ENCODE measurements at regions not wholly inside any gene's neighbourhood (a gene's known extent, or its start where the extent isn't known, plus 50 kb on each side); places are given as distances from the start of the nearest gene placed in this dataset.

DNA sequence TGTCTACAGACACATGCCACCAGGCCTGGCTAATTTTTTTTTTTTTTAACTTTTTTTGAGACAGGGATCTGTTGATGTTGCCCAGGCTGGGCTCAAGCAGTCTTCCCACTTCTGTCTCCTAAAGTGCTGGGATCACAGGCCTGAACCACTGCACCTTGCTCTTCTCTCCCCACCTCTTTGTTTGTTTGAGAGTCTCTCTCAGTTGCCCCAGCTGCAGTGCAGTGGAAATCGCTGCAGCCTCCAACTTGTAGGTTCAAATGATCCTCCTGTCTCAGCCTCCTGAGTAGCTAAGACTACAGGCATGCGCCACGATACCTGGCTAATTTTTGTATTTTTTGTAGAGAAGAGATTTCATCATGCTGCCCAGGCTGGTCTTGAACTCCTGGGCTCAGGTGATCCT is 115.6 kb downstream of the LARP7 start:
- H3F3A ChIP-seq (ENCODE audit: insufficient read depth, low read length, poor library complexity, severe bottlenecking) = no peaks in the 10 kb centered on the region
- no peak overlapping the region for H3K27ac ChIP-seq (ENCODE audit: low read length)

DNA sequence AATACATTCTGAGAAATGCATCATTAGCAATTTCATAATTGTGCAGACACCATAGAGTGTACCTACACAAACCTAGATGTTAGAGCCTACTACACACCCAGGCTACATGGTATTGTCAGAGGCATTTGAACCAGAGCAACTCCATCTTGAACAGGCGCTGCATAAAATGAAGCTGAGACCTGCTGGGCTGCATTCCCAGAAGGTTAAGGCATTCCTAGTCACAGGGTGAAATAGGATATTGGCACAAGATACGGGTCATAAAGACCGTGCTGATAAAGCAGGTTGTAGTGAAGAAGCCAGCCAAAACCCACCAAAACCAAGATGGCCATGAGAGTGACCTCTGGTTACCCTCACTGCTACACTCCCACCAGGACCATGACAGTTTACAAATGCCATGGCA is 116.4 kb downstream of the LARP7 start:
- no peak overlapping the region for H3K4me2 ChIP-seq (ENCODE audit: low read length)
- TF ChIP-seq EP300 (conservative IDR thresholded peaks at IDR 0.05; ENCODE audit: poor library complexity, severe bottlenecking) (no peak), RAD21 (conservative IDR thresholded peaks at IDR 0.05) (no peak), EZH2 (IDR thresholded peaks at IDR 0.05; ENCODE audit: borderline replicate concordance, insufficient read depth, low read length, poor library complexity, severe bottlenecking) (no peak), MXI1 (conservative IDR thresholded peaks at IDR 0.05; ENCODE audit: poor library complexity, severe bottlenecking) (no peak), TAF1 (IDR thresholded peaks at IDR 0.05; ENCODE audit: low read depth) (no peak), SMC3 (conservative IDR thresholded peaks at IDR 0.05; ENCODE audit: poor library complexity) (no peak), POLR2AphosphoS5 (IDR thresholded peaks at IDR 0.05) (no peak)
- TF ChIP-seq, protein P1, sequence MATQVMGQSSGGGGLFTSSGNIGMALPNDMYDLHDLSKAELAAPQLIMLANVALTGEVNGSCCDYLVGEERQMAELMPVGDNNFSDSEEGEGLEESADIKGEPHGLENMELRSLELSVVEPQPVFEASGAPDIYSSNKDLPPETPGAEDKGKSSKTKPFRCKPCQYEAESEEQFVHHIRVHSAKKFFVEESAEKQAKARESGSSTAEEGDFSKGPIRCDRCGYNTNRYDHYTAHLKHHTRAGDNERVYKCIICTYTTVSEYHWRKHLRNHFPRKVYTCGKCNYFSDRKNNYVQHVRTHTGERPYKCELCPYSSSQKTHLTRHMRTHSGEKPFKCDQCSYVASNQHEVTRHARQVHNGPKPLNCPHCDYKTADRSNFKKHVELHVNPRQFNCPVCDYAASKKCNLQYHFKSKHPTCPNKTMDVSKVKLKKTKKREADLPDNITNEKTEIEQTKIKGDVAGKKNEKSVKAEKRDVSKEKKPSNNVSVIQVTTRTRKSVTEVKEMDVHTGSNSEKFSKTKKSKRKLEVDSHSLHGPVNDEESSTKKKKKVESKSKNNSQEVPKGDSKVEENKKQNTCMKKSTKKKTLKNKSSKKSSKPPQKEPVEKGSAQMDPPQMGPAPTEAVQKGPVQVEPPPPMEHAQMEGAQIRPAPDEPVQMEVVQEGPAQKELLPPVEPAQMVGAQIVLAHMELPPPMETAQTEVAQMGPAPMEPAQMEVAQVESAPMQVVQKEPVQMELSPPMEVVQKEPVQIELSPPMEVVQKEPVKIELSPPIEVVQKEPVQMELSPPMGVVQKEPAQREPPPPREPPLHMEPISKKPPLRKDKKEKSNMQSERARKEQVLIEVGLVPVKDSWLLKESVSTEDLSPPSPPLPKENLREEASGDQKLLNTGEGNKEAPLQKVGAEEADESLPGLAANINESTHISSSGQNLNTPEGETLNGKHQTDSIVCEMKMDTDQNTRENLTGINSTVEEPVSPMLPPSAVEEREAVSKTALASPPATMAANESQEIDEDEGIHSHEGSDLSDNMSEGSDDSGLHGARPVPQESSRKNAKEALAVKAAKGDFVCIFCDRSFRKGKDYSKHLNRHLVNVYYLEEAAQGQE (IDR thresholded peaks at IDR 0.05; ENCODE audit: borderline replicate concordance) = no peak
- TF ChIP-seq, protein P2, sequence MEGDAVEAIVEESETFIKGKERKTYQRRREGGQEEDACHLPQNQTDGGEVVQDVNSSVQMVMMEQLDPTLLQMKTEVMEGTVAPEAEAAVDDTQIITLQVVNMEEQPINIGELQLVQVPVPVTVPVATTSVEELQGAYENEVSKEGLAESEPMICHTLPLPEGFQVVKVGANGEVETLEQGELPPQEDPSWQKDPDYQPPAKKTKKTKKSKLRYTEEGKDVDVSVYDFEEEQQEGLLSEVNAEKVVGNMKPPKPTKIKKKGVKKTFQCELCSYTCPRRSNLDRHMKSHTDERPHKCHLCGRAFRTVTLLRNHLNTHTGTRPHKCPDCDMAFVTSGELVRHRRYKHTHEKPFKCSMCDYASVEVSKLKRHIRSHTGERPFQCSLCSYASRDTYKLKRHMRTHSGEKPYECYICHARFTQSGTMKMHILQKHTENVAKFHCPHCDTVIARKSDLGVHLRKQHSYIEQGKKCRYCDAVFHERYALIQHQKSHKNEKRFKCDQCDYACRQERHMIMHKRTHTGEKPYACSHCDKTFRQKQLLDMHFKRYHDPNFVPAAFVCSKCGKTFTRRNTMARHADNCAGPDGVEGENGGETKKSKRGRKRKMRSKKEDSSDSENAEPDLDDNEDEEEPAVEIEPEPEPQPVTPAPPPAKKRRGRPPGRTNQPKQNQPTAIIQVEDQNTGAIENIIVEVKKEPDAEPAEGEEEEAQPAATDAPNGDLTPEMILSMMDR (IDR thresholded peaks at IDR 0.05; ENCODE audit: poor library complexity, severe bottlenecking) = no peak
- H2AFZ ChIP-seq (ENCODE audit: low read depth, low read length) = no peak overlapping the region
- no peaks in the 10 kb centered on the region for H3K9me2 ChIP-seq (ENCODE audit: insufficient read depth, low read length)
- no peaks in the 10 kb centered on the region for H3K9me3 ChIP-seq (ENCODE audit: low read length)
- H3K79me2 ChIP-seq (replicated peaks; ENCODE audit: insufficient read depth, low read length) = no peaks in the 10 kb centered on the region
- H3K36me3 ChIP-seq (ENCODE audit: insufficient read depth, low read length) = no peaks in the 10 kb centered on the region
- H3K4me3 ChIP-seq (ENCODE audit: low read length) = no peak overlapping the region
- H3K27me3 ChIP-seq (ENCODE audit: insufficient read depth, low read depth, low read length) = no peaks in the 10 kb centered on the region
- no peaks in the 10 kb centered on the region for H4K20me1 ChIP-seq (ENCODE audit: insufficient read depth)
- no peak overlapping the region for H3K9ac ChIP-seq (ENCODE audit: low read length)
- H3K27ac ChIP-seq (ENCODE audit: low read length) = no peak overlapping the region
- H3F3A ChIP-seq (ENCODE audit: insufficient read depth, low read length, poor library complexity, severe bottlenecking) = no peaks in the 10 kb centered on the region

More for the DNA sequence above, 115.6 kb downstream of the LARP7 start:
- no peaks in the 10 kb centered on the region for H3K36me3 ChIP-seq (ENCODE audit: insufficient read depth, low read length)
- no peaks in the 10 kb centered on the region for H3K27me3 ChIP-seq (ENCODE audit: insufficient read depth, low read depth, low read length)
- H2AFZ ChIP-seq (ENCODE audit: low read depth, low read length) = no peak overlapping the region
- TF ChIP-seq POLR2AphosphoS5 (IDR thresholded peaks at IDR 0.05) (no peak), TAF1 (IDR thresholded peaks at IDR 0.05; ENCODE audit: low read depth) (no peak), RAD21 (conservative IDR thresholded peaks at IDR 0.05) (no peak), EP300 (conservative IDR thresholded peaks at IDR 0.05; ENCODE audit: poor library complexity, severe bottlenecking) (no peak), EZH2 (IDR thresholded peaks at IDR 0.05; ENCODE audit: borderline replicate concordance, insufficient read depth, low read length, poor library complexity, severe bottlenecking) (no peak), MXI1 (conservative IDR thresholded peaks at IDR 0.05; ENCODE audit: poor library complexity, severe bottlenecking) (no peak), SMC3 (conservative IDR thresholded peaks at IDR 0.05; ENCODE audit: poor library complexity) (no peak)
- TF ChIP-seq, protein P1 (IDR thresholded peaks at IDR 0.05; ENCODE audit: borderline replicate concordance) = no peak
- TF ChIP-seq, protein P2 (IDR thresholded peaks at IDR 0.05; ENCODE audit: poor library complexity, severe bottlenecking) = no peak
- no peaks in the 10 kb centered on the region for H3K9me3 ChIP-seq (ENCODE audit: low read length)
- H3K4me3 ChIP-seq (ENCODE audit: low read length) = no peak overlapping the region
- H3K4me2 ChIP-seq (ENCODE audit: low read length) = no peak overlapping the region
- H3K79me2 ChIP-seq (replicated peaks; ENCODE audit: insufficient read depth, low read length) = no peaks in the 10 kb centered on the region
- H3K9me2 ChIP-seq (ENCODE audit: insufficient read depth, low read length) = no peaks in the 10 kb centered on the region
- H3K9ac ChIP-seq (ENCODE audit: low read length) = no peak overlapping the region
- H4K20me1 ChIP-seq (ENCODE audit: insufficient read depth) = no peaks in the 10 kb centered on the region

Measured in neural cell (in vitro differentiated cells).